Breast epithelium (tissue), 4 donors: ENCODE measurements at regions not wholly inside any gene's neighbourhood (a gene's known extent, or its start where the extent isn't known, plus 50 kb on each side); places are given as distances from the start of the nearest gene placed in this dataset.

Source experiments
- DNase-seq, 2 donors: peaks; one replicate each; pipeline ENCODE4 v3.0.0-alpha.2; 2019; ENCODE audit warnings: low spot score in 2 of 2
- H3K27ac ChIP-seq, 2 donors: fragments of 200-600 bp; sonication (generic) in 1 of 2; one replicate each; pipeline ENCODE4 v1.5.1; 2016 to 2019; ENCODE audit warnings: mild to moderate bottlenecking in 1 of 2
- H3K27me3 ChIP-seq, 2 donors: fragments of 200-600 bp; sonication (generic) in 1 of 2; one replicate each; pipeline versions ENCODE4 v1.5.1 to v1.6.0; 2017 to 2019; ENCODE audit warnings: control low read depth in 1 of 2, mild to moderate bottlenecking in 1 of 2
- H3K36me3 ChIP-seq: fragments of 200-600 bp; one replicate; pipeline ENCODE4 v1.5.1; 2019
- H3K4me1 ChIP-seq, 2 donors: fragments of 200-600 bp; sonication (generic); one replicate each; pipeline ENCODE4 v1.5.1; 2016 to 2019; ENCODE audit warnings: control low read depth in 1 of 2
- H3K4me3 ChIP-seq, 3 donors: fragments of 200-600 bp; sonication (generic); 1 replicate in 2 of 3; 2 replicates in 1 of 3; pipeline ENCODE4 v1.5.1; 2016 to 2019; ENCODE audit warnings: mild to moderate bottlenecking in 3 of 3, moderate library complexity in 2 of 3
- H3K9me3 ChIP-seq, 2 donors: fragments of 200-600 bp; sonication (generic) in 1 of 2; one replicate each; pipeline ENCODE4 v1.5.1; 2016 to 2019; ENCODE audit warnings: control low read depth in 1 of 2
- POLR2A ChIP-seq: fragments of 450-650 bp; IDR thresholded peaks from one replicate; pipeline ENCODE4 v1.6.1; 2016; ENCODE audit warnings: antibody characterized with exemption, mild to moderate bottlenecking, moderate library complexity
- POLR2AphosphoS5 ChIP-seq, 3 donors: sonication (generic); formaldehyde crosslinking; IDR thresholded peaks; one replicate each; pipeline ENCODE4 v1.6.1; 2017; ENCODE audit warnings: antibody characterized with exemption in 3 of 3
- intact Hi-C: fragments of 100-400 bp; cut with DNase I; formaldehyde crosslinking; loops from one replicate; pipeline ENCODE4 v1.15.1; 2023; ENCODE audit warnings: low total_unique reads
- TF ChIP-seq, protein P1 (sequence below), 3 donors: fragments of 450-650 bp; IDR thresholded peaks; one replicate each; pipeline ENCODE4 v1.5.1; 2016 to 2017; ENCODE audit warnings: antibody characterized with exemption in 3 of 3, mild to moderate bottlenecking in 3 of 3, moderate library complexity in 3 of 3

GRCh38 chr2:2696733-2697455 lies 365.8 kb upstream of the MYT1L start:
- no peaks in the 10 kb centered on the region for H3K4me1 ChIP-seq
- H3K4me3 ChIP-seq = no peak overlapping the region
- H3K27me3 ChIP-seq = peaks cover 0 to 31% of the 10 kb centered on the region in 2 donors
- no peaks in the 10 kb centered on the region for H3K36me3 ChIP-seq
- intact Hi-C loops = no loop called here
- TF ChIP-seq, protein P1, sequence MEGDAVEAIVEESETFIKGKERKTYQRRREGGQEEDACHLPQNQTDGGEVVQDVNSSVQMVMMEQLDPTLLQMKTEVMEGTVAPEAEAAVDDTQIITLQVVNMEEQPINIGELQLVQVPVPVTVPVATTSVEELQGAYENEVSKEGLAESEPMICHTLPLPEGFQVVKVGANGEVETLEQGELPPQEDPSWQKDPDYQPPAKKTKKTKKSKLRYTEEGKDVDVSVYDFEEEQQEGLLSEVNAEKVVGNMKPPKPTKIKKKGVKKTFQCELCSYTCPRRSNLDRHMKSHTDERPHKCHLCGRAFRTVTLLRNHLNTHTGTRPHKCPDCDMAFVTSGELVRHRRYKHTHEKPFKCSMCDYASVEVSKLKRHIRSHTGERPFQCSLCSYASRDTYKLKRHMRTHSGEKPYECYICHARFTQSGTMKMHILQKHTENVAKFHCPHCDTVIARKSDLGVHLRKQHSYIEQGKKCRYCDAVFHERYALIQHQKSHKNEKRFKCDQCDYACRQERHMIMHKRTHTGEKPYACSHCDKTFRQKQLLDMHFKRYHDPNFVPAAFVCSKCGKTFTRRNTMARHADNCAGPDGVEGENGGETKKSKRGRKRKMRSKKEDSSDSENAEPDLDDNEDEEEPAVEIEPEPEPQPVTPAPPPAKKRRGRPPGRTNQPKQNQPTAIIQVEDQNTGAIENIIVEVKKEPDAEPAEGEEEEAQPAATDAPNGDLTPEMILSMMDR (IDR thresholded peaks at IDR 0.05) = no peak
- TF ChIP-seq POLR2A = no peak
- no peak for TF ChIP-seq POLR2AphosphoS5 (IDR thresholded peaks at IDR 0.05)
- no peaks in the 10 kb centered on the region for H3K9me3 ChIP-seq
- DNase-seq = no peak
- H3K27ac ChIP-seq = no peak overlapping the region

DNA sequence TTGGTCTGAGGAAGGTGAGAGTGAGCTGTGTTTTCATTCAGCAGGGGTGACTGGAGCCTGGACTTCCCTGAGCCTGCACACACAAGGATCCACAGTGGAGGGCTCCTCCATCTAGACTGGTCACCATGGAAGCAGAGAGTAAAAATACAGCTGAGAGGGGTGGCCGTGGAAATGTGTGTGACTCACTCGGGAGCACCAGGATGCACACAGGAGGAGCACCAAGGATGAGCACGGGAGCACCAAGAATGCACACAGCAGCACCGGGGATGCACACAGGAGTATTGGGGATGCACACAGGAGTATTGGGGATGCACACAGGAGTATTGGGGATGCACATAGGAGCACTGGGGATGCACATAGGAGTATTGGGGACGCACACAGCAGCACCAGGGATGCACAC lies 365.2 kb upstream of the MYT1L start:
- Histone ChIP-seq H3K27me3 (peaks cover 0 to 34% of the 10 kb centered on the region in 2 donors), H3K4me1 (no peaks in the 10 kb centered on the region), H3K9me3 (no peaks in the 10 kb centered on the region), H3K27ac (no peak overlapping the region), H3K4me3 (no peak overlapping the region), H3K36me3 (no peaks in the 10 kb centered on the region)
- TF ChIP-seq, protein P1 (IDR thresholded peaks at IDR 0.05) = no peak
- TF ChIP-seq POLR2AphosphoS5 (IDR thresholded peaks at IDR 0.05) = no peak
- TF ChIP-seq POLR2A = no peak
- DNase-seq = no peak
- intact Hi-C loops = no loop called here

- Histone ChIP-seq H3K9me3 (no peaks in the 10 kb centered on the region), H3K27me3 (peaks cover 0 to 39% of the 10 kb centered on the region in 2 donors), H3K4me1 (no peaks in the 10 kb centered on the region), H3K36me3 (no peaks in the 10 kb centered on the region), H3K4me3 (no peak overlapping the region), H3K27ac (no peak overlapping the region)
- TF ChIP-seq POLR2AphosphoS5 (IDR thresholded peaks at IDR 0.05) (no peak), POLR2A (no peak)
- TF ChIP-seq, protein P1 (IDR thresholded peaks at IDR 0.05) = no peak
- DNase-seq = no peak
- intact Hi-C loops = loop anchor here (5.0 kb wide), 2 partner anchors 983 to 1203 kb away; no protein-coding TSS in a partner anchor
Measured at GRCh38 chr2:2694746-2695145, 363.7 kb upstream of the MYT1L start.

DNA sequence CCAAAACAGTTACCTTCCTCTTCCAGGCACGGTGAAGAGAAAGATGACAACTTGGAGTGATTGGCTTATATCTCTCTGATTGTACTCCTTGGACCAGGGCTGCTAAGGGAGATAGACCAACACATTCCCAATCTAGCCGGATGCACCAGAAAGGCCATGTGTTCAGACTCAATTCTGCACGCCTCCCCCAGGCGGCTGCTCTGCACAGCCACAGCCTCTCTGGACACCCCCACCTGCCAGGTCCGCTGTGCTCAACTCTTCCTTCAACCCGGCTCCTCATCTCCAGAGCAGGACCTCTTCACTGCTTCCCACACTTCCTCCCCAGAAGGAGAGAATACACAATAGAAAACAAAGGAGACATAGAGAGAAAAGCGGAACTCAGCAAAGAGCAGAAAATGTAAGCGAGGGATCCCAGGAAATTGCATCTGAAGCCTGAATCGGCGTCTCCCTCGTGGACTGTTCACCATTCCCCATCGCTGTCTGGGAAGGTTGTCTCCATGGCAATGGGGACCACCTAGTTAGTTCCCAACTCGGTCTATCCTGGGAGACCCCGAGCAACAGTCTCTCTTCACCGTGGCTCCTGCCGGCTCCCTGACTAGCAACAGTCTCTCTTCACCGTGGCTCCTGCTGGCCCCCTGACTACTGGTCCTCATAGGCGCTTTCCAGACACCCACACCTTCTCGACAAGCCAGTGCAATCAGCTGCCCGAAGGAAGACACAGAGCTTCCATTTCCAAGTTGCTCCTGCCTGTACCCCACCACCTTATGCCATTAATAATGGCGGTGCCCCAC lies 361.7 kb upstream of the MYT1L start:
- TF ChIP-seq, protein P1 (IDR thresholded peaks at IDR 0.05) = no peak
- TF ChIP-seq POLR2AphosphoS5 (IDR thresholded peaks at IDR 0.05) = no peak
- TF ChIP-seq POLR2A = no peak

DNA sequence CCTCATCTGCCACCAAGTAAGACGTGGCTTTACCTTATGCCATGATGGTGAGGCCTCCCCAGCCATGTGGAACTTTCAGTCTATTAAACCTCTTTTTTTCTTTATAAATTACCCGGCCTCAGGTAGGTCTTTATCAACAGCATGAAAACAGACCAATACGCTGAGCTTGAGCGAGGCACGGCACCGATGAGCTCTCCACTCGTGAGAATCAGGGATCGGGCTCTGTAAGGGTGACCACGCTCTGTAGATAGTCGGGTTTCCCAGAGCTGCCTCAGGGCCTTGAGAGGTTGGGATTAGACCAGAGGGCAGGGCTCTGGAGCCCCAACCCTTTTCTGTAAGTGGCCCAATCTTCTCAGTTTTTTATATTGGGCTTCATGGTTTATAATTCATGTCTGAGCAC lies 360.3 kb upstream of the MYT1L start:
- no peak for DNase-seq
- H3K4me1 ChIP-seq = no peaks in the 10 kb centered on the region
- no peak overlapping the region for H3K27ac ChIP-seq
- peaks cover 0 to 43% of the 10 kb centered on the region in 2 donors for H3K27me3 ChIP-seq
- TF ChIP-seq, protein P1 (IDR thresholded peaks at IDR 0.05) = no peak
- TF ChIP-seq POLR2AphosphoS5 (IDR thresholded peaks at IDR 0.05) = no peak
- TF ChIP-seq POLR2A = no peak
- no peaks in the 10 kb centered on the region for H3K36me3 ChIP-seq
- intact Hi-C loops = loop anchor here (5.0 kb wide), 2 partner anchors 986 to 1206 kb away; no protein-coding TSS in a partner anchor
- H3K9me3 ChIP-seq = no peaks in the 10 kb centered on the region
- no peak overlapping the region for H3K4me3 ChIP-seq

More for the DNA sequence above, 361.7 kb upstream of the MYT1L start:
- no peaks in the 10 kb centered on the region for H3K9me3 ChIP-seq
- H3K4me1 ChIP-seq = no peaks in the 10 kb centered on the region
- no peak overlapping the region for H3K27ac ChIP-seq
- intact Hi-C loops = loop anchor here (5.0 kb wide), 2 partner anchors 985 to 1205 kb away; no protein-coding TSS in a partner anchor
- H3K27me3 ChIP-seq = peaks cover 0 to 43% of the 10 kb centered on the region in 2 donors
- no peak for DNase-seq
- no peak overlapping the region for H3K4me3 ChIP-seq
- H3K36me3 ChIP-seq = no peaks in the 10 kb centered on the region
